ENCODE measurements at regions not wholly inside any gene's neighbourhood (a gene's known extent, or its start where the extent isn't known, plus 50 kb on each side); places are given as distances from the start of the nearest gene placed in this dataset.

- no peaks in the 10 kb centered on the region for H3K4me1 ChIP-seq
- H3K4me3 ChIP-seq: no peak overlapping the region
- H3K27me3 ChIP-seq (ENCODE audit: low read depth): peaks cover 23% of the 10 kb centered on the region
- DNase-seq (ENCODE audit: low spot score in 2 of 2): no peak
- H3K36me3 ChIP-seq (replicated peaks): no peaks in the 10 kb centered on the region
- no peaks in the 10 kb centered on the region for H3K9me3 ChIP-seq
- in situ Hi-C loops (cut with MboI; ENCODE audit: low sequenced_read_pairs): no loop called here
Measured at GRCh38 chr2:176710657-176711186, 441.5 kb downstream of the MTX2 start.

- Histone ChIP-seq H3K9me3 (no peaks in the 10 kb centered on the region), H3K27me3 (ENCODE audit: low read depth) (0 out of 2 replicates have a peak, but pooled peaks cover 2% of the 10 kb centered on the region), H3K4me3 (no peak overlapping the region), H3K4me1 (no peaks in the 10 kb centered on the region), H3K36me3 (replicated peaks) (no peaks in the 10 kb centered on the region)
- no peak for DNase-seq (ENCODE audit: low spot score in 2 of 2)
- in situ Hi-C loops (cut with MboI; ENCODE audit: low sequenced_read_pairs): no loop called here
Measured at GRCh38 chr2:176725873-176726645, 456.8 kb downstream of the MTX2 start.

- in situ Hi-C loops (cut with MboI; ENCODE audit: low sequenced_read_pairs): no loop called here
- DNase-seq (ENCODE audit: low spot score in 2 of 2): no peak
- H3K36me3 ChIP-seq (replicated peaks): no peaks in the 10 kb centered on the region
- 0 out of 2 replicates have a peak, but pooled peaks cover 2% of the 10 kb centered on the region for H3K27me3 ChIP-seq (ENCODE audit: low read depth)
- H3K4me1 ChIP-seq: no peaks in the 10 kb centered on the region
- no peak overlapping the region for H3K4me3 ChIP-seq
- no peaks in the 10 kb centered on the region for H3K9me3 ChIP-seq
Measured at GRCh38 chr2:176727696-176728095, 458.5 kb downstream of the MTX2 start.

GRCh38 chr2:176729706-176730569 lies 460.7 kb downstream of the MTX2 start:
- in situ Hi-C loops (cut with MboI; ENCODE audit: low sequenced_read_pairs): no loop called here
- DNase-seq (ENCODE audit: low spot score in 2 of 2): no peak
- peaks cover 2% of the 10 kb centered on the region; the same call in 1 of the 2 replicates for H3K27me3 ChIP-seq (ENCODE audit: low read depth)
- H3K4me1 ChIP-seq: no peaks in the 10 kb centered on the region
- no peak overlapping the region for H3K4me3 ChIP-seq
- H3K9me3 ChIP-seq: no peaks in the 10 kb centered on the region
- no peaks in the 10 kb centered on the region for H3K36me3 ChIP-seq (replicated peaks)

GRCh38 chr2:176732780-176733179 lies 463.5 kb downstream of the MTX2 start:
- H3K9me3 ChIP-seq: no peaks in the 10 kb centered on the region
- no peaks in the 10 kb centered on the region for H3K4me1 ChIP-seq
- DNase-seq (ENCODE audit: low spot score in 2 of 2): no peak
- in situ Hi-C loops (cut with MboI; ENCODE audit: low sequenced_read_pairs): no loop called here
- no peak overlapping the region for H3K4me3 ChIP-seq
- H3K27me3 ChIP-seq (ENCODE audit: low read depth): no peaks in the 10 kb centered on the region; the same call in 1 of the 2 replicates
- H3K36me3 ChIP-seq (replicated peaks): no peaks in the 10 kb centered on the region

- Histone ChIP-seq H3K27me3 (ENCODE audit: low read depth) (no peaks in the 10 kb centered on the region; the same call in 1 of the 2 replicates), H3K4me3 (no peak overlapping the region), H3K9me3 (no peaks in the 10 kb centered on the region), H3K4me1 (no peaks in the 10 kb centered on the region), H3K36me3 (replicated peaks) (no peaks in the 10 kb centered on the region)
- in situ Hi-C loops (cut with MboI; ENCODE audit: low sequenced_read_pairs): no loop called here
- DNase-seq (ENCODE audit: low spot score in 2 of 2): no peak
Measured at GRCh38 chr2:176733698-176734430, 464.6 kb downstream of the MTX2 start.

GRCh38 chr2:176734868-176735267 lies 465.6 kb downstream of the MTX2 start:
- H3K4me3 ChIP-seq: no peak overlapping the region
- in situ Hi-C loops (cut with MboI; ENCODE audit: low sequenced_read_pairs): no loop called here

GRCh38 chr2:176742271-176742670 lies 470.3 kb upstream of the HNRNPA3 start:
- H3K27me3 ChIP-seq (ENCODE audit: low read depth): 0 out of 2 replicates have a peak, but pooled peaks cover 4% of the 10 kb centered on the region
- no peak overlapping the region for H3K4me3 ChIP-seq
- peaks cover 8% of the 10 kb centered on the region for H3K4me1 ChIP-seq
- DNase-seq (ENCODE audit: low spot score in 2 of 2): no peak
- H3K9me3 ChIP-seq: no peaks in the 10 kb centered on the region
- no peaks in the 10 kb centered on the region for H3K36me3 ChIP-seq (replicated peaks)
- in situ Hi-C loops (cut with MboI; ENCODE audit: low sequenced_read_pairs): no loop called here

More at GRCh38 chr2:176734868-176735267, 465.6 kb downstream of the MTX2 start:
- DNase-seq (ENCODE audit: low spot score in 2 of 2): no peak
- H3K9me3 ChIP-seq: no peaks in the 10 kb centered on the region
- no peaks in the 10 kb centered on the region for H3K4me1 ChIP-seq
- no peaks in the 10 kb centered on the region; the same call in 1 of the 2 replicates for H3K27me3 ChIP-seq (ENCODE audit: low read depth)
- H3K36me3 ChIP-seq (replicated peaks): no peaks in the 10 kb centered on the region

- no peak overlapping the region for H3K4me3 ChIP-seq
- in situ Hi-C loops (cut with MboI; ENCODE audit: low sequenced_read_pairs): no loop called here
- no peak for DNase-seq (ENCODE audit: low spot score in 2 of 2)
- no peaks in the 10 kb centered on the region for H3K9me3 ChIP-seq
- H3K27me3 ChIP-seq (ENCODE audit: low read depth): 0 out of 2 replicates have a peak, but pooled peaks cover 4% of the 10 kb centered on the region
- H3K4me1 ChIP-seq: peaks cover 8% of the 10 kb centered on the region
- no peaks in the 10 kb centered on the region for H3K36me3 ChIP-seq (replicated peaks)
Measured at GRCh38 chr2:176743671-176744070, 468.9 kb upstream of the HNRNPA3 start.

- H3K9me3 ChIP-seq: no peaks in the 10 kb centered on the region
- no peak for DNase-seq (ENCODE audit: low spot score in 2 of 2)
- H3K27me3 ChIP-seq (ENCODE audit: low read depth): 0 out of 2 replicates have a peak, but pooled peaks cover 4% of the 10 kb centered on the region
- no peak overlapping the region for H3K4me3 ChIP-seq
- peaks cover 8% of the 10 kb centered on the region for H3K4me1 ChIP-seq
- H3K36me3 ChIP-seq (replicated peaks): no peaks in the 10 kb centered on the region
- in situ Hi-C loops (cut with MboI; ENCODE audit: low sequenced_read_pairs): no loop called here
Measured at GRCh38 chr2:176744146-176744545, 468.4 kb upstream of the HNRNPA3 start.

GRCh38 chr2:176745543-176746200 lies 466.9 kb upstream of the HNRNPA3 start:
- Histone ChIP-seq H3K36me3 (replicated peaks) (no peaks in the 10 kb centered on the region), H3K27me3 (ENCODE audit: low read depth) (0 out of 2 replicates have a peak, but pooled peaks cover under 1% of the 10 kb centered on the region), H3K4me1 (peaks cover 8% of the 10 kb centered on the region), H3K4me3 (no peak overlapping the region), H3K9me3 (no peaks in the 10 kb centered on the region)
- peak; percentile 26 to 28 for DNase-seq (ENCODE audit: low spot score in 2 of 2)
- in situ Hi-C loops (cut with MboI; ENCODE audit: low sequenced_read_pairs): no loop called here

- Histone ChIP-seq H3K27me3 (ENCODE audit: low read depth) (no peaks in the 10 kb centered on the region), H3K36me3 (replicated peaks) (no peaks in the 10 kb centered on the region), H3K9me3 (no peaks in the 10 kb centered on the region), H3K4me3 (no peak overlapping the region), H3K4me1 (peaks cover 8% of the 10 kb centered on the region)
- in situ Hi-C loops (cut with MboI; ENCODE audit: low sequenced_read_pairs): no loop called here
- no peak for DNase-seq (ENCODE audit: low spot score in 2 of 2)
Measured at GRCh38 chr2:176746411-176746810, 466.2 kb upstream of the HNRNPA3 start.

- peaks cover 11% of the 10 kb centered on the region for H3K4me1 ChIP-seq
Measured at GRCh38 chr2:176747506-176747905, 465.1 kb upstream of the HNRNPA3 start.

More at GRCh38 chr2:176747506-176747905, 465.1 kb upstream of the HNRNPA3 start:
- no peaks in the 10 kb centered on the region for H3K36me3 ChIP-seq (replicated peaks)
- no peak for DNase-seq (ENCODE audit: low spot score in 2 of 2)
- no peaks in the 10 kb centered on the region for H3K9me3 ChIP-seq
- H3K27me3 ChIP-seq (ENCODE audit: low read depth): no peaks in the 10 kb centered on the region
- in situ Hi-C loops (cut with MboI; ENCODE audit: low sequenced_read_pairs): no loop called here
- H3K4me3 ChIP-seq: no peak overlapping the region

Data from HAP-1 (cell line).